HG03571 (cell line): ENCODE measurements at regions not wholly inside any gene's neighbourhood (a gene's known extent, or its start where the extent isn't known, plus 50 kb on each side); places are given as distances from the start of the nearest gene placed in this dataset.

Experiments used
- ATAC-seq: cut with Tn5 transposase; IDR thresholded peaks from one replicate; pipeline ENCODE4 v1.9.1; 2021; ENCODE audit not compliant: unreplicated experiment

DNA sequence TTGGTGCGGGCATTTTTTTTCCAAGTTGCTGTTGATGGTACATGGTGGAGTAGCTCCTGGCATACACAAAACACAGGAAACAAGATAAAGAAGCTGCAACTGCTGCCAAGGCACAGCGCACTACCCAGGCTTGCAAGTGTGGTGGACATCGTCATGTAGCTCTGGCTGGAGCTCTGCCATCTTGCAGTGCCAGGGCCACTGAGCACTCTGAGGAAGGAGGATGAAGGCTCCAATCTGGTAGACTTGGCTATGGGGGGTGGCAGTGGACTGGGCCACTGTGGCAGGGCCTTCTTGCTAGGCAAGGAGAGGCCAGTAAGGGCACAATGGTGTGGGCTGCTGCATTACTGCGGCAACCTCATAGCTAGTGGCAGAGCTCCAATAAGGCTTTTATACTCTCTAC, 263.5 kb downstream of the CENPW start:
- ATAC-seq = no peak

DNA sequence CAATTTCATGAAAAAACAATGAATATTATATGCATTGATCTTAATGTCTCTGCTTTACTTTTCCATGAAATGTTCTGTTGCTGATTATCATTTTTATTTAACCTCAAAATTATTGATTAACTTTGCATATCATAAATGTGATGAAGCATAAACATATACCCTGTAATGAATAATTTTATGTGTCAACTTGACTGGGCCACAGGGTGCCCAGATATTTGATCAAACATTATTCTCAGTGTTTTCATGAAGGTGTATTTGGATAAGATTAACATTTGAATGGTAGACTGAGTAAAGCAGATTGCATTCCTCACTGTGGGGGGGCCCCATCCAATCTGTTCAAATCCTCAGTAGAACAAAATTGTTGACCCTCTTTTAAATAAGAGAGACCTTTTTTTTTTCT, 265.2 kb downstream of the CENPW start:
- no peak for ATAC-seq

DNA sequence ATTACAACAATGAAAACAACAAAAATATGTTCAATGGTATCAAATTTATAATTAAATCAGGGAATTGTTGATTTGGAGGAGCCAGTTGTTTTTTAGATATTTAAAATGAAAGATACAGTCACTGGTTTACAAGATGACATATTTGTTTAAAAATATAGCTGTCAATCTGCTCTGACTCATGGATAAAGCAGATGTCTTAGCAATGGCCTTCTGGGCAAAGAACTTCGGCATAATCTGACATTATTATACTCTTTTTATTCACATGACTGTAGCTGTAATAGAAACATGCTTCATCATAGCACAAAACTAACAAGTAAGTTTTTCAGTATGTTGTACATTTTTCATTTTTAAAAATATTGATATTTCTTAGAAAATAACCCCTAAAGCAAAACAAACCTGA, 267.4 kb downstream of the CENPW start:
- no peak for ATAC-seq

DNA sequence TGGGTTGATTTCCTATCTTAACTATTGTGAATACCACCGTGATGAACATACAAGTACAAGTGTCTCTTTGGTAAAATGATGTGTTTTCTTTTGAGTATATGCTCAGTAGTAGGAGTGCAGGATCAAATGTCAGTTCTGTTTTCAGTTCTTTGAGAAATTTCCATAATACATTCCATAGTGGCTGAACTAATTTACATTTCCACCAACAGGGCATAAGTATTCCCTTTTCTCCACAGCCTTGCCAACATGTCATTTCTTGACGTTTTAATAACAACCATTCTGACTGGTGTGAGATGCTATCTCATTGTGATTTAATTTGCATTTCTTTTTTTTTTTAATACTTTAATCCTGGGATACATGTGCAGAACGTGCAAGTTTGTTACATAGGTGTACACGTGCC, 268.8 kb downstream of the CENPW start:
- no peak for ATAC-seq

DNA sequence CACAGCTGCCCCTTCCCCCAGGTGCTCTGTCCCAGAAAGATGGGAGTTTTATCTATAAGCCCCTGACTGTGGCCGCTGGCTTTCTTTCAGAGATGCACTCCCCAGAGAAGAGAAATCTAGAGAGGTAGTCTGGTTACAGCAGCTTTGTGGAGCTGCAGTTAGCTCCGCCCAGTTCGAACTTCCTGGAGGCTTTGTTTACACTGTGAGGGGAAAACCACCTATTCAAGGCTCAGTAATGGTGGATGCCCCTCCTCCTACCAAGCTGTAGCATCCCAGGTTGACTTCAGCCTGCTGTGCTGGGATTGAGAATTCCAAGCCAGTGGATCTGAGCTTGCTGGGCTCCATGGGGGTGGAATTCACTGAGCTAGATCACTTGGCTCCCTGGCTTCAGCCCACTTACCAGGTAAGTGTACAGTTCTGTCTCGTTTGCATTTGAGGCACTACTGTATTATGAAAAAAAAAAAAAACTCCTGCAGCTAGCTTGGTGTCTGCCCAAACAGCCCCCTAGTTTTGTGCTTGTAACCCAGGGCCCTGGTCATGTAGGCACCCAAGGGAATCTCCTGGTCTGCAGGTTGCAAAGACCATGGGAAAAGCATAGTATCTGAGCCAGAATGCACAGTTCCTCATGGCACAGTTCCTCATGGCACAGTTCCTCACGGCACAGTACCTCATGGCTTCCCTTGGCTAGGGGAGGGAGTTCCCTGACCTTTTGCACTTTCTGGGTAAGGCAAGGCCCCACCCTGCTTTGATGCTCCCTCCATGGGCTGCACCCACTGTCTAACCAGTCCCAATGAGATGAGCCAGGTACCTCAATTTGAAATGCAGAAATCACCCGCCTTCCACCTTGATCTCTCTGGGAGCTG, 275.0 kb downstream of the CENPW start:
- ATAC-seq = no peak

DNA sequence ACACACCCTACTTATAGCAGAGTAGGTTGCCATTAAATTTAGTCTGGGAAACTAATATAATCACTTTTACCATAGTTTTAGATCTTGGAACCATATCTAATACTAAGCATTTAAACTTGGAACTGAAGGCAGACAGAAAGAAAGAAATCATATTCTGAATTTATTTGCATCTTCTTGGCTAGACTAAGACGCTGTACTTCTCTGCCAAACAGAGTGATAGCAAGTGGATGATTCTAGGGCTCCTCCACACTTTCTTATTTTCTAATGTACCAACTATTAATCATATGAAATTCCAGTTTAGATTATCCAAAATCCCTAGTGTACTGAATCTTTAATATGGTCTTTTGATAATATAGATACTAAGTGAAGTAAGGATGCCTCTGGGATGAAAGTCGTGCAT, 277.0 kb downstream of the CENPW start:
- no peak for ATAC-seq

DNA sequence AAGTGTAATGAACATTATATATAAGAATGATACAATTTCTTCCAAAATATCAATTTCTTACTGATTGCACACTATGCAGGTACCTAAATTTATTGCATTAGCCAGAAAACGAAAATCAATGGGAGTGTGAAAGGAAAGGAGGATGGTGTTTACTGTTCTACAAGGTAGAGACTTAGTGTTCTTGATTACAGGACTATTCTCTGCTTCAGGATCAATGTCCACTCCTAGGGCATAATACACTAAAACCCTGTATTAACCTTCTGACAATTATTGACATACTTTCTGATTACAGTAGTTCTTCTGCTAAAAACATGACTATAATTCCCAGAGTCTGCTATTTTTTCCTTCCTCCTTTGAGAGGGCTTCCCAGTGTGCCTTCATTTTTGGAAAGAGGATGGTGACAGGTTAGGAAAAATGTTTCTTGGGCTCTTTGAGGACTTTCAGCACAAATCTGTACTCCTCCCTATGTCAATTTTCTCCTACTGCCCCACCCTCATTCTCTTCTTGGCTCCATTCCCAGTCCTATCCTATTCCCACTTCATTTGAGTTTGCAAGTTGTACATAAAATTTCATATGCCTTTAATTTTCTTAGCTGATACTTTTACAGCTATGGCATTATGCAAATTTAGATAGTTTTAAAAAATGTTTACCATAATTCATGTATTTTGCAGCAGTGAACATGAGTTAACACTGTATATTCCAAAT, 278.9 kb downstream of the CENPW start:
- ATAC-seq = no peak

DNA sequence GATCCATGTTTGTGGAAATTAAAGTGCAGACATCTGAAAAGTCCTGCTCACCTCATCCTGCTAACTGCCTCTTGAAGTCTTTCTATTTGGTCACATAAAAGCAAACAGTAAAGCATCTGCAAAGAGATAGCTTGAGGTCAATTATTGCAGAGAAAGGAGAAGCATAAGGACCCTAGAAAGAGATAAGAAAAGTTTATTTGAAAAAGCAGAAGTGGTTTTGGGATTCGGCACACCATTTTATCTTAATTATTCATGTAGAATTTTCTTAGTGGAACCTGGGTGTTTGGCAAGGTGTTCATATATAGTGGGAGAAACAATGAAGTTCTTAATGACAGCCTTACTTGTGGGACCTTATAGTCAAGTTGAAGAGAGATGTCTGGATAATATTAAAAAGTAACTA, 280.8 kb downstream of the CENPW start:
- no peak for ATAC-seq

DNA sequence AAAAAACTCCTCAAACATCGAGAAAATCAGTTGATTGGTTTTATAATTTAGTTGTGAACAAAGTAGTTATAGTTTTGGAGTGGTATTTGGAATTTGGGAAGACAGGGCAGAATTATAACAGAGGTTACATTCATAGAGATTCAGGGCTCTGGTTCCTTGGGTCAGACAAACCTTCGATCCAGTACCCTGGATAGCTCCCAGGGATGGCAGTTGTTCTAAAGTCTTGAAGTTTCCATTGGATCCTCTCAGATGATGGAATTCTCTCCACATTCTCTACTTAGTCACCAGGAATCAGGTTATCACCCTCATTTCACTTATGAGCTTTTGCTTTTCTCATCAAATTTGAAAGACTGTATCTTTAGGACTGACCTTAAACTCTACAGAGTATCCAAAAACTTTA, 285.1 kb downstream of the CENPW start:
- no peak for ATAC-seq

DNA sequence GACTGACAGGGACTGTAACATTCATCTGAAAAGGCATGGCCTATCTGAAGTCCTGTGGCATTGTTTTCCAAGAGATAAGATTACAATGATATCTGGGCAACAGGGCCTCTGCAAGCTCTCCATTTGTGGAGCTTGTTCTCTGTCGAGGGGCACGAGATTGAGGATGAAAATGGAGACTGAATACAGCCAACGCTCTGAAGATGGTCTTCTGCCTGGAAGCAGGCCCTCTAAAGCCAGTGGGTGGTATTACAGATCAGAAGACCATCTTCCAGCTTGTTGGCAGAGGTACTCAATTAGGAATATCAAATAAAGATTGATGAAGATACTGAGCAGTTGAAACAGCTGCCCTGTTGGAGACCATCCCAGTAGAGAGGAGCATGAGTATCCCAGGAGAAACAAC, 288.2 kb downstream of the CENPW start:
- no peak for ATAC-seq

DNA sequence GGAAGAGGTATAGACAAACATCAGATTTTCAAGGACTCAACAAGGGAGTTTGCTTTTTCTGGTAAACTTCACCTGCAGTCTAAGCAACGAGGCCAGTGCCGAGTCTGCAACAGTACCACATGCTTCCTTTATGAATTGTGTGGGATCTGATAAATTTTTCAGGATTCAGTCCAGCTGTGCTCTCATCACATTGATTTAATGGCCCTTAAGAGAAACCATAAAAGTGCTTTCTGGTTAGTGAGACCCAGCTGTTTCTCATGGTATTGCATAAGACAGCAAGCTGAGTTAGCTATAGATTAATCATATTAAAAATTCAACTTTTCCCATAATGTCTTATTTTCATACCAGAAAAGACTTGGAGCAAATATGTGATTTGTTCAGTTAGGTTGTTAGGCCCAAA, 291.4 kb downstream of the CENPW start:
- no peak for ATAC-seq

DNA sequence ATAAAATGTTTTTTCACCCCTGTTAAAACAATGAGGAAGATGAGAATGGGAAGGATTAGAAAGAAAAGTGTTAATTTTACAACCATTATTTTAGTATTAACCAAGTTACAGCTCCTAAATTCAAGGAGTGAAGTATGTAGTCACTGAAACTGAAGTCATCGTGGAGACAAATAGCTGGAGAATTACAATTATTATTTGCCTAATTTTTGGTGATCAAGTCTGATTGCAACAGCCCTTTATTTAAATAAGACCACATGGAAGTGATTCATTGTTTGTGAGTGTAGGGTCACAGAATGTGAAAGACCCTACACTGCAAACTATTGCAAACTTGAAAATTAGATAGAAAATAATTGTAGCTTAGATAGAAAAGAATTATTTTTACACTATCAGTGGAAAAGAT, 292.4 kb downstream of the CENPW start:
- ATAC-seq = no peak

DNA sequence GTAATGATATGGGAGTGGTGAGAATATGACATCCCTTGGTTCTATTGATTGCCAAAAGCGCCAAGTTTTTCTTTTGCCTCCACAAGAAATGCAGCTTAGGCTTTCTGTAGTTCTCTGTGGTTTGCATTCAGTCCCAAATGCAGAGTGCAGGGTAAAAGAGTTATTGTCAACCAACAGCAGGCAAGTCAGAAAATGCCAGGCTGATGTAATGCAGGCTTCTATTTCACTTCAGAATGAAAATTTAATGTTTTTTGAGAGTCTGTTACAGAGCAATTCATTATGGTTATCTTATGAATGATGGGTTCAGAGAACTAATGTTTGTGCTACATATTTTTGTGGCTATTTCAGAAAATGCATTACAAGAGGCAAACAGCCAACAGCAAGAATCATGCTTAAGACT, 293.5 kb downstream of the CENPW start:
- no peak for ATAC-seq

DNA sequence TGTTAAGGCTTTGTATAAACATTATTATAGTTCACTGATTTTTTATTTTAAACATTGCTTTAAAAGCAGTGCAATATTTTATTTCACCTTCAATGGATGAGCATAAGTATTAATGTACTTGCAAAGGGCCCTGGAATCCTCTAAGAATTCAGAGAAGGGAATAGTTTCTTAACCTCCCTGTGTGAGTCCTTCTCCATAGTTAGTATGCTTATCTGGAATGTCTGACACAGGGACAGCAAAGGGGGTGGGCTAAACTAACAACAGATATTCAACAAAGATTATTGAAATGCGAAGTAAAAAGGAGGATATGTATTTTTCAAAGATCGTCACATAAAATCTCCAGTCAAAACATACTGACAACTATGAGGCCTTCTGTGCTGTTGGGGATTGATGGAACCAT, 300.4 kb downstream of the CENPW start:
- no peak for ATAC-seq

DNA sequence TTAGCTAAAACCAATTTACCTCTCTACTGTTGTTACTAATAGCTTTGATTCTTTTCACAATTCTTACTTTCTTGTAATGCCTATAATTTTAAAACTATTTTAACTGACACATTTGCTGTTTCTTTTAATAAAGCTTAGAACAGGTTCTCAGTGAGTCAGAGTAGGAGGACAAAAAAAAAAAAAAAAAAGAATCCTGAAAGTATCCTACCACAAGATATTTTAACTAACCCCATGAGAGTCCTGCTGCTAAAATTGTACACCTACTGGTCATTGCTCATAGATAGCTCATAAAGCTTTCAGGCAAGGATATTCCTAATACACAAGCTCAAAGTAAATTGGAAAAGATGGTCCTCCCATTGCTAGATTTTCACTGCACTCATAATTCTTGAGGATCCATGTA, 301.0 kb downstream of the CENPW start:
- no peak for ATAC-seq

DNA sequence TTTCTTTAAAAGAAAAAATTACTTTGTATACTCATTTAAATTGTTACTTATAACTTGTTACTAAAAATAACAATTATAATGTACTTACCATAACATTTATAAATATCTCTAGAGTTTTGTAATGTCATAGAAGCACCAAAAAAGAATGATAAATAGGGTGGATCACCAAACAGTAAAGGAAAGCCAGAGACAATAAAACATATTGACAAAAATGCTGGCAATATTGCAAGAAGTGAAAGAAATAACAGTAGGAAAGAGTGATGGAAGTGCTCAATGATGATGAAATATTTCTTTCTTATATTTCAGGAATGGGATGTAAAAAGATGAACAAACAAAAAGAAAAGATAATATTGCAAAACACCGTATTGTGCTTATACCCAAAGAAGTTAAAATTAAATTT, 301.7 kb downstream of the CENPW start:
- no peak for ATAC-seq

DNA sequence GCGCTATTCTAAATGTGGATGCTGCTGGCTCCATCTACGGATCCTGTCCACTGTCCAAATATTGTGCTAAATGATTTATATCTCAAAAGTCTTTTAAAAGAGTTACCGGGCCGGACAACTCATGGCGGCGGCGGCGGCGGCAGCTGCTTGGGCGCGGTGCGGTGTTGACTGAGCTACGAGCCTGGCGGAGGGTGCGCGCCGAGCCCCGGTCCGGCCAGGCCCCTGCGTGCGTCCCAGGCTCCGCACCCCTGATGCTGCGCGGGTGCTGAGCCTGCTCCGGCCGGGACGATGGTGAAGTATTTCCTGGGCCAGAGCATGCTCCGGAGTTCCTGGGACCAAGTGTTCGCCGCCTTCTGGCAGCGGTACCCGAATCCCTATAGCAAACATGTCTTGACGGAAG, 303.4 kb downstream of the CENPW start:
- no peak for ATAC-seq

DNA sequence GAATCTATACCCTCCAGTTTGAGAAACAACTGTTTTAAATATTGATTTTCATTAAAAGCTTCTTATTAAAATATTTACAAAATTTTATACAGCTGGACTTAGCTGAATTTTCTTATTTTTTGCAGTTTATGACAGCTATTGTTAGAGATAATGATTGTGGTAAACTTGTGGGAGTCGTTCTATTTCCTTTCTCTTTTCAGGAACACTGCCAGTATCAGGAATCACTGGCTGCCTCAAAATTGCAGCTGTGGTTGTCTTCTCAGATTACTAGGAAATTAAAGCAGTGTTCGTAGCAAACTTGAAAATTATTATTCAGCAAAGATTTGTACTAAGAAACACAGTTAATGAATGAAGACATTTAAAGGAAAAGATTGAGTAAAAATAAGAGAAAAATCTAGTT, 311.0 kb downstream of the CENPW start:
- no peak for ATAC-seq

DNA sequence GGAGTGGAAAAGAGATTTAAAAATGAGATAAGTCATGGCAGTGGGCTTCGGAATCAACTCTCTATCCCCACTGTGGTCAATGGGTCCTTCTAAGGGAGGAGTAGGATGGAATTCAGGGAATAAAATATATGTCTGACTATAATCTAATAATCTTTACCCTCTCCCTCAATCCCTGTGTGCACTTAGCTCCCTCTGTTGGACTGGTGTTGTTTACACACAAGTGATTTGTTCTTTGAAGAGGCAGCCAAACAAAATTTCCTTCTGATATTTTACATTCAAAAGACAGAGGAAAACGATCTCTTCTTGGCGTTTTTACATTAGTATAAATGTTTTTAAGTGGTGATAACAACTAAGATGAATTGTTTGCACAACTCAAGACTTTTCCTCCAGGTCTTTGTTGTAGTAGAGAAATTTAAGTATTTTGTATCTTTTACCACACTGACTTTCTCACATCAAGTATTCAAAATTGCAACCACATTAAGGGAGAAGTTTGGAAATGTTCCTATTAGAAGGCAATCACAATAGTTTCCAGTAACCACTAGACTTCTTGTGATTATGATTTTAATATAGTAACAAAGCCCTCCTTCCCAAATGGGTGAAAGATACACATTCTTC, 317.8 kb downstream of the CENPW start:
- no peak for ATAC-seq

DNA sequence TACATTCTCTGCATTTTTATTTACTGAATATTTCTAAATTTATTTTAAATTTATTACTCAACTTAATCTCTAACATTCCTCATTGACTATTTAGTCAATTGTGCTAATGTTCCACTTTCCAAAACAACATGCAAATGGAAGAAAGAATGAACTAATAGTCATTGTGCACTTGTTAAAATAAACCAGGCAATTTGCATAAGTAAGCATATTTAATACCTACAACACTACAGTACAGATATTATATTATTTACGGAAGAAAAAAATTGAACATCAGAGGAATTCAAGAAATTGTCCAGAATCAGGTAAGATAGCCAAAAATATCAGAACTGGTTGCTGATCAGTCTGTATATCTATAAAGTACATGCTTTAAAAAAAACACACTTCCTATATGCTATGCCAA, 320.5 kb downstream of the CENPW start:
- ATAC-seq = no peak

DNA sequence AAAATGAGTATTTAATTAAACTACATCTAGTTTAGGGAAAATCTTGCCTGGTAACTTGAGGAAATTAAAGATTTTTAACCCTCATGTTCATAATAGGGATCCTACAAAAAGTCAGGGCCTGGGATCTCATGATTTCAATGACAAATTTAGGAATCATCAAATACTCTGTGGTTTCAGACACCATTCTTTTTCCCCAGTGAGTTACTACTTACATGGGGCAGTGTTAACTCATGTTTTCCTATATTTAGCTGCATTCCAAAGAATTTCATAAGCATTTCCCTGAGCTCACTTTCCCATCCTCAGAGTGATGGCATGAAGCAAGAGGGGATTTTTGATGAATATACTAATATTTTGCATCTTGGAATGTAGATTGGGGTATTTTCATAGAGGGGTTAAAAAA, 321.7 kb downstream of the CENPW start:
- no peak for ATAC-seq

DNA sequence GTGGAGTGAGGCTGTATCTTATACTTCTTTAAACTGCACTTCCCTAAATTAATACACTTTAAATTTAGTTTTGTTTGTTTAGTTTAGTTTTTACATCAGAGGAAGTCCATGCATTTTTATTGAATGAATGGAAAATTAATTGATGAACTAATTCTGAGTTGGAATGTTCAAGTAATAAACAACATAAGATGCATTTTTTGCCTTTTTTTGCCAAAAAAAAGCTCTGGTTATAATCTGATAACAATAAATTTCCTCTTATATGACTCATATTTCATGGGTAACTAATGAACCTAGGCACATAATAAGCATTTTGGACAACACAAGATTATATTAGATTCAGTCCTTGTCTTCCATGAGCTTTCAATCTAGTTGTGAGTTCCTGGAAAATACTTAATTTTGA, 323.1 kb downstream of the CENPW start:
- no peak for ATAC-seq
